Retinal pigment epithelial cell (primary cell): ENCODE measurements at regions not wholly inside any gene's neighbourhood (a gene's known extent, or its start where the extent isn't known, plus 50 kb on each side); places are given as distances from the start of the nearest gene placed in this dataset.

ENCODE experiments used
- DNase-seq: peaks from one replicate; pipeline ENCODE4 v3.0.0-alpha.2; 2010; ENCODE audit warnings: low read depth
- H3K4me3 ChIP-seq: 2 replicates; pipeline ENCODE4 v1.5.1; 2011; ENCODE audit warnings: mild to moderate bottlenecking, low read length, control low read depth, moderate library complexity
- CTCF ChIP-seq: conservative IDR thresholded peaks from 2 replicates; pipeline ENCODE4 v1.5.1; 2011; ENCODE audit warnings: low read depth, low read length, control low read depth, inconsistent platforms

- no peak for DNase-seq
- no peak for TF ChIP-seq CTCF
- H3K4me3 ChIP-seq: no peak overlapping the region
Observed at GRCh38 chr2:212770240-212770639, 231.6 kb upstream of the ERBB4 start.

GRCh38 chr2:212766921-212767320 is 228.3 kb upstream of the ERBB4 start:
- DNase-seq: no peak
- no peak for TF ChIP-seq CTCF
- H3K4me3 ChIP-seq: no peak overlapping the region

GRCh38 chr2:212752730-212753351 is 214.2 kb upstream of the ERBB4 start:
- H3K4me3 ChIP-seq: no peak overlapping the region
- TF ChIP-seq CTCF: no peak

GRCh38 chr2:212745359-212745758 is 206.8 kb upstream of the ERBB4 start:
- DNase-seq: no peak
- TF ChIP-seq CTCF: no peak
- H3K4me3 ChIP-seq: no peak overlapping the region

More at GRCh38 chr2:212752730-212753351, 214.2 kb upstream of the ERBB4 start:
- no peak for DNase-seq

GRCh38 chr2:212737392-212738172 is 199.0 kb upstream of the ERBB4 start:
- H3K4me3 ChIP-seq: no peak overlapping the region
- no peak for TF ChIP-seq CTCF
- DNase-seq: no peak

- no peak overlapping the region for H3K4me3 ChIP-seq
- no peak for TF ChIP-seq CTCF
- DNase-seq: no peak
Observed at GRCh38 chr2:212736385-212736726, 197.8 kb upstream of the ERBB4 start.

GRCh38 chr2:212733273-212733672 is 194.7 kb upstream of the ERBB4 start:
- TF ChIP-seq CTCF: no peak
- DNase-seq: no peak
- H3K4me3 ChIP-seq: no peak overlapping the region
